ENCODE measurements at regions not wholly inside any gene's neighbourhood (a gene's known extent, or its start where the extent isn't known, plus 50 kb on each side); places are given as distances from the start of the nearest gene placed in this dataset.

GRCh38 chr13:105678072-105678471, 857.4 kb downstream of the EFNB2 start (continued):
- no peak for TF ChIP-seq CHD1 (IDR thresholded peaks at IDR 0.05; ENCODE audit: low read depth, low read length)

- Histone ChIP-seq H2BK12ac (ENCODE audit: low read depth, low read length) (no peak overlapping the region), H3K27me3 (replicated peaks in 1 of 4; ENCODE audit: control insufficient read depth in 3 of 4, extremely low read depth in 1 of 4, insufficient read depth in 3 of 4, low read length in 3 of 4) (no peaks in the 10 kb centered on the region), H3K14ac (ENCODE audit: insufficient read length) (no peak overlapping the region), H4K8ac (ENCODE audit: extremely low read depth, insufficient read depth, low read length) (no peak overlapping the region), H4K20me1 (replicated peaks in 1 of 2; ENCODE audit: control insufficient read depth in 1 of 2, insufficient read depth in 2 of 2, low read length in 2 of 2) (no peaks in the 10 kb centered on the region), H3K9me3 (ENCODE audit: insufficient read depth in 2 of 2, low read depth in 1 of 2, low read length in 1 of 2) (no peaks in the 10 kb centered on the region), H3K79me2 (ENCODE audit: control insufficient read depth in 1 of 2, insufficient read depth in 2 of 2, low read length in 2 of 2) (no peaks in the 10 kb centered on the region), H3K36me3 (ENCODE audit: control insufficient read depth in 2 of 4, insufficient read depth in 4 of 4, low read length in 3 of 4) (no peaks in the 10 kb centered on the region), H2AFZ (ENCODE audit: low read length) (no peak overlapping the region), H2BK120ac (replicated peaks; ENCODE audit: low read depth, low read length) (no peak overlapping the region), H3K4me2 (ENCODE audit: insufficient read depth in 1 of 2, low read depth in 2 of 2, low read length in 2 of 2) (no peak overlapping the region), H3K4me1 (replicated peaks in 1 of 4; ENCODE audit: control insufficient read depth in 3 of 4, insufficient read depth in 4 of 4, low read length in 3 of 4) (no peaks in the 10 kb centered on the region), H4K91ac (replicated peaks; ENCODE audit: insufficient read length, low read length) (no peak overlapping the region), H3K9ac (replicated peaks in 1 of 4; ENCODE audit: extremely low read depth in 1 of 4, low read depth in 3 of 4, low read length in 3 of 4) (no peak overlapping the region), H4K5ac (ENCODE audit: insufficient read length, low read depth, low read length) (no peak overlapping the region), H2AK5ac (ENCODE audit: low read depth, low read length) (no peak overlapping the region), H3K4me3 (ENCODE audit: extremely low read depth in 1 of 4, insufficient read depth in 2 of 4, low read depth in 3 of 4, low read length in 4 of 4) (no peak overlapping the region), H3K4ac (replicated peaks; ENCODE audit: insufficient read length, low read depth, low read length) (no peak overlapping the region), H3K23me2 (ENCODE audit: low read depth, low read length) (no peaks in the 10 kb centered on the region; the same call in 1 of the 2 replicates), H3K23ac (ENCODE audit: insufficient read length) (no peak overlapping the region), H3K79me1 (ENCODE audit: low read depth, low read length) (no peaks in the 10 kb centered on the region), H3K56ac (replicated peaks; ENCODE audit: insufficient read length, low read depth, low read length) (no peak overlapping the region), H2BK15ac (ENCODE audit: low read length) (no peak overlapping the region), H3K18ac (ENCODE audit: extremely low read depth, low read length) (no peak overlapping the region), H2BK5ac (ENCODE audit: low read depth, low read length) (no peak overlapping the region), H2BK20ac (ENCODE audit: low read length) (no peak overlapping the region), H3K27ac (ENCODE audit: low read depth, low read length) (no peak overlapping the region)
- POLR2A ChIA-PET (ENCODE audit: partially characterized antibody) = no interaction called here
- DNase-seq (ENCODE audit: low read depth in 1 of 2, low spot score in 2 of 2) (no peak), FAIRE-seq (no peak)
- TF ChIP-seq YY1 (IDR thresholded peaks at IDR 0.05; ENCODE audit: low read depth, low read length) (no peak), NANOG (IDR thresholded peaks at IDR 0.05; ENCODE audit: insufficient read depth, low read depth, low read length, poor library complexity, severe bottlenecking) (no peak), GABPA (IDR thresholded peaks at IDR 0.05; ENCODE audit: borderline replicate concordance, insufficient read depth, low read length) (no peak), TAF7 (optimal IDR thresholded peaks at IDR 0.05; ENCODE audit: borderline replicate concordance, low read depth, low read length) (no peak), EP300 (IDR thresholded peaks at IDR 0.05; ENCODE audit: borderline replicate concordance in 1 of 2, low read depth in 2 of 2, low read length in 2 of 2) (no peak), RXRA (IDR thresholded peaks at IDR 0.05; ENCODE audit: insufficient read depth, low read depth, low read length) (no peak), PHF8 (conservative IDR thresholded peaks at IDR 0.05; ENCODE audit: low read depth, low read length) (no peak)
- WGBS, 2 experiments (ENCODE audit: extremely low coverage in 1 of 2, insufficient coverage in 1 of 2, insufficient read length in 1 of 2, insufficient replicate concordance in 2 of 2, low coverage in 1 of 2, low lambda C conversion rate in 2 of 2, missing lambda C conversion rate in 1 of 2) = 92% methylated on average over 4 of the region's 4 CpGs; no CpG with 5 or more reads in 1 of the 2 experiments
- CTCF ChIA-PET (ENCODE audit: partially characterized antibody) = no interaction called here
These were observed 862.6 kb downstream of the EFNB2 start for GRCh38 chr13:105672881-105673280.
